C1 segment of cervical spinal cord (tissue), 14 donors: ENCODE measurements at regions not wholly inside any gene's neighbourhood (a gene's known extent, or its start where the extent isn't known, plus 50 kb on each side); places are given as distances from the start of the nearest gene placed in this dataset.

ENCODE experiments used
- DNase-seq, 14 donors: peaks; one replicate each; lab custom pipeline; 2025; lab: John Stamatoyannopoulos, UW

DNA sequence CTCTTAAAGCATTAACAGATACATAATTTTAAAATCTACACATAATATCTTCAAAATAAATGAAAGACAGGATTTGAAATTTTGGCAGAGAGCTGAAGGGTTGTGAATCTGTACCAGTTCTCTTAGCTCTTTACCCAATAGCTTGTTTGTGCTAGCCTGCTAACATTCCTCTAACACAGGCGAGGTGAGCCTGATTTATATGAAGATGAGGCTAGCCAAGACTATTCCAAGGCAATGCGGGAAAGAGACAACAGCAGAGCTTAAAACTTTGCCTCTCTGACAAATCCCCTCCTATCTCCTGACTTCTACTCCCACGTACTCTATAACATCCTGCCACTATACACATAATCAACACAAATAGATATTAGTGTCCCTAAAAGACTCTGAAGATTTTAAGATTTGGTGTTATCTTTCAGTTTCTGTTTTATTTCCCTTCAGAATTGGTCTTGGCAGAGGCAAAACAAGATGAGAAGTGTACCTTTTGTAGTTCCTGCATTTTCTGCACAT, 745.6 kb upstream of the ZNF608 start:
- no peak for DNase-seq

DNA sequence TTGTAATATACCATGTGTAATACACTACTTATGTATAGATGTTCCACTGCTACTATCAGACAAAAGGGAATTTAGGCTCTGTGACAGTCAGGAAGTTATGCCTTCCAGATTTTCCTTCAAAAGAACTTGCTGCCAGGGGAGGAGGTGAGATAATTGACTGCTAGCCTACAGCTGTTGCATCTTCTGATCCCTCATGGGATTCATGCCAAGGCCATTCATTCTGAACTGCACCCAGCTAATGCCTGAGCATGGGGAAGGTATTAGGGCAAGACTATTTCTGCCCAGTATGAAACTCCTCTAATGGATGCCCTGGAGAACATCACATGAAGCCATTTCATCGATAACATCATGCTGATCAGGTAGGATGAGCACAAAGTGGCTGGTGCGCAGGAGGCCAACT, 746.5 kb upstream of the ZNF608 start:
- DNase-seq: no peak

DNA sequence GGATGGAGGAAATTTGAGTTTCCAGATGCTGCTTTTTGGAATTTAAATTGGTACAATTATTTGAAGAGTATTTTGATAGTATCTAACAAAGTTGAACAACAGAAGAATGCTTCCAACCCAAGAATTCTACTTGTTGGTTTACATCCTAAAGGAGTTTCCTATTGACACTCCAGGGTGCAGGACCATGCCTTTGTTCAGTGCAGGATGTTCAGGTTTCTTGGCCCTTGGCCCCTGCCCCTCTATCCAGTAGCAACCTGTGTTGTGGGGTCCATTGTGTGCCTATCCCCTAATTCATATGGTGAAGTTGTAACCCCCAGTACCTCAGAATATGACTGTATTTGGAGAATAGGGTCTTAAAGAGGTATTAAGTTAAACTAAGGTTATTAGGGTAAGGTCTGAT, 750.0 kb upstream of the ZNF608 start:
- no peak for DNase-seq

DNA sequence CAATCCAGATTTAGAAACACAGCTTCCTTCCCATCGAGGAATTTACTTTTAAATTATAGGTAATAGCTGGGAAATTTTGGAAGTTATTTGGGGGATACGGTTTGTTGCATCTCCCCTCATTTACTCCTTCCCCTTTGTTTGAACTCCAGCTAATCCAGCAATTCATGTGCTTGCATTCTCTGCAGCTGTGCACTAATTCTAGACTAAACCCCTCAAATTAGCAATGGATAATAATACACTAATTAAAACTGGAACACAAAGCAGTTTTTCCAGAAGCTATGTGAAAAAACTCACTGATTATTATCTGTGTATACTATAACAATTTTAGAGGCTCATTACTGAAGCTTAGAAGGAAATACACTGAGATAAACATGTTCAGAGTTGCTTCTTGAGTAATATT, 751.2 kb upstream of the ZNF608 start:
- no peak for DNase-seq

DNA sequence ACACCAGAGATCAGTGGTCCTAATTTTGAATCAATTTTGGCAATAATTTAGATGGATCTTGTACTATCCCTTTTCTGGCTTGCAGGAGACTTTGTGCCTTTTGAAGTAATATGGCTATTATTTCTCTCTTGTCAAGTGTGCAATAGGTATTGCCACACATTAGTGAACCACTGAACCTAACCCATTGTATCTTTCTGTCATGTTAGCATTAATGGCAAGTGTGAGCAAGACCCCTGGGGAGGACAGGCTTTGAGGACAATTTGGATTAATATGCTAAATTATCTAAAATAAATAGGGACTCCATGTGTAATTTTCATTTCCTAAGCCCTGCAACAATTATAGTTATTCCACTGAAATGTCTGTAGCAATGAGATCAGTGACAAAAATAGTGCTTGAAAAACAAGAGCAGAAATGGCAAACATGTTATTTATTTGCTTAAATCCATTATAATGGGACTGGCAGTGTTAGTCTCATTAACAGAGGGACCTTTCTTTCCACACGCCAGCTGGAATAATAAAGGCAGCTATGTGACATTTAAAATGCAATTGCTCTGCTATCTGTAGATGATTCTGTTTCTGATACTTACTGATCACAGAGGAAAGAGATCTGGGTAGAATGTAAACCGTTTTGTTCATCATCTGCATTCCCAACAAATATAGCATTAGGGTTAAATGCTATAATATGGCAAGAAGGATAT, 753.3 kb upstream of the ZNF608 start:
- DNase-seq: peak in 1 of 14 donors; percentile 9

DNA sequence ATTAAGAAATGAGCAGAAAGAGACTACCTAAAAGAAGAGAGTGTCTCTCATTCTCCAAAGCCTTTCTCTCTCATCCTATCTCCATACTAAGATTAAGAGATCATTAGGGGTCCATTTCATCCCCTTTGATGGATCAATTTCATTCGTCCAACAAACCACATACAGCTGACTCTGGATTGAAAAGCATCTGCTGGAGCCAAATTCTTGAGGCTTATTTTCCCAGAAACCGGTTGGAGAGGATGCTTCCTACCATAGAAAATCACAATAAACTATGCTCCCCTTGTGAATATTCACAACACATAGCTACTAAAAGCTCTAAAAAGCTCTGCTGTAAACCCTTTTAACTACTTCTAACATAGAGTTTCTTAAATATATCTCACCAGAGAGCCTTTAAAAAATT, 755.0 kb upstream of the ZNF608 start:
- DNase-seq: no peak

DNA sequence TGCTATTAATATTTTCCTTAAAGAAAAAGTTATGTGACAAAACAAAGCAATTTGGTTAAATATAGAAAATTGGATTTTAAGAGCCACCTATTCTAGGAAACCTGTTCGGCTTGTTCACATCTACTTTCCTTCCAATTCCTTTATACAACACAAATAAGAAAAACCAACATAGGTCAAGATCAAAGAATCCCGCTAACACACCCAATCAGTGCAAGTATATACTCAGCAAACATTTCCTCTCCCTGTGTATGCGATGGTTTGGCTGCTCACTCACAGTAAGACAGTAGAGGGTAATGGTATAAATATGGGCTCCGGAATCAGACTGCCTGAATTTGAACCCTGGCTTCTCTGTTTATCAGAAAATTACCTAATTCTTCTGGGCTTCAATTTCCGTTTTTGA, 757.5 kb upstream of the ZNF608 start:
- no peak for DNase-seq

DNA sequence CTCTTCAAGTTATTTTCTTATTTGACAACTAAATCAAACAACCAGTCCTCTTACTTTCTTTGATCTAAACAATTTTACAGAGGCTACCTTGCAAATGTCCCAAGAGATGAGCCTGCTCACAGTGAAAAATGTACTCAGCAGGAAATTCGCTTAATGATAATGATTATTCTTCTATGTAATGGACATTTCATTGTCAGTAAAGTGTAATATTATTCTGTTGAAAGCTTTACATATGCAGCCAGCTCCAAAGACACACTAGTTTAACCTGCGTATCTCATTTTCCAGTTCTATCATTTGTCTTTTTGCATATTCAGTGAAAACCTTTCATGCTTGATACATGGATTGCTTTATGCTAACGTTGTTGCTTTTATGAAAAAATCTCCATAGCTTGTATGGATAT, 758.7 kb upstream of the ZNF608 start:
- no peak for DNase-seq

DNA sequence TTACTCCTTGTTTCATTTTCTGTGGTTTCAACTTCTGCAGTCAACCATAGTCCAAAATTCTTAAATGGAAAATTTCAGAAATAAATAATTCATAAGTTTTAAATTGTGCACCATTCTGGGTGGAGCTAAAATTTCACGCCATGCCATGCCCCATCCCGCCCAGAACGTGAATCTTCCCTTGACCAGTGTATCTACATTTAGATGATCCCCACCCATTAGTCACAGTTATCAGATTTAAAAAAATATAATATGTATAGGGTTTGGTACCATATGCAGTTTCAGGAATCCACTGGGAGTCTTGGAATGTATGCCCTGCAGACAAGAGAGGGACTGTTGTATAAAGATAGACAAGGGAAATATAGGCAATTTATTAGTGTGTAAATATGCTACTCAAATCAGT, 759.7 kb upstream of the ZNF608 start:
- DNase-seq: no peak

DNA sequence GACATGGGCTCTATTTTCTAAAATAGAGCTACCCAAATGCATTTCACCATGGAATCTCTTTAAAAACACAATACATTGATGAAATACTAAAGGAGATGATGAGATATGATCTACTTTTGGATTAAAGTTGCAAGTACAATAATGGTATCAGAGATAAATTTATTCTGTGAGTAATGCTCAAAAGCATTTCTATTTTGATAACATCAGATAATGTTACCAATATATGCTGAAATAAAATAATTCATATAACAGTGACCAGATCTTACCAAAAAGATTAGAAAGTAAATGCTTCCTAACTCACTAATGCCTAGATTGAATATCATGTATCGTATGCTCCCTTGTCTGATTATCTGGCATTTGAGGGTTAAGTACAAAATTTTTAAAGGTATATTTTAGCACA, 761.8 kb upstream of the ZNF608 start:
- no peak for DNase-seq

DNA sequence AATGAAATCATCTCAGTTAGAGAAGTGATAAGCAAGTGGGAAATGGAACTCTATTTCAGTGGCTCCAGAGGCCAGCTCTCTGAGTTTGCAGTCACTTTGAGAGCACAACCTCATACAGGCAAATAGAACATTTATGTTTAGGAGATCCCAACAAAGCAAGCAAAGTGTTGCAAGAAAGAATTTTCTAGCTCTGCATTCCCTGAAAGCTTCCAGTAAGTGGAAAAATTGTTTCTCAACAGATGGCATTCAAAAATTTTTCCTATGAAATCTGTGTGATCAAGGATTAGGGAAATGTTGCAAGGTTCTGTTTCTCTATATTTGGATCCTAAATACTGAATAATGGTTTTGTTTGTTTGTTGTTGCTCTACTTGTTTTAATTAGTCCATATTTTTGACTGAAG, 764.2 kb upstream of the ZNF608 start:
- no peak for DNase-seq

DNA sequence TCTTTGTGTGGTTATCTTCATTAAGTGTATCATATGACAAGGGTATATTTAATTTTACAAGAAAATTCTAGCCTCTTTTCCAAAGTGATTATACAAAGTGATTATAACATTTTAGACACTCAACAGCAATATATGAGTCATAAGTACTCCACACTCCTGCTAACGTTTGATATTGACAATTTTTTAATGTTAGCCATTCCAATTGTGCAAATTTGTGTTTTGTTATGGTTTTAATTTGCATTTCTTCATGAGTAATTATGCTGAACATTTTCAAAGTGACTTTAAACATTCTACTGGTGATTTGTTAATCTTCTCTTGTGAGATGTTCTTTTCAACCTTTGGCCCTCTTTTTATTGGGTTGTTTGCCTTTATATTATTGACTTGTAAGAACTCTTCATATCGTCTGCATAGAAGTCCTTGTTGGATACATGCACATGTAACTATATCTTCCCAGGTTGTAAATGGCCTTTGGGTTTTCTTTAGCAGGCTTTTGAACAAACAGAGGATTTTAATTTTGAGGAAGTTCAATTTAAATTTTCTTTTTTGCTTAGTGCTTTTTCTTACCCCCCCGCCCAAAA, 771.6 kb upstream of the ZNF608 start:
- DNase-seq: no peak

DNA sequence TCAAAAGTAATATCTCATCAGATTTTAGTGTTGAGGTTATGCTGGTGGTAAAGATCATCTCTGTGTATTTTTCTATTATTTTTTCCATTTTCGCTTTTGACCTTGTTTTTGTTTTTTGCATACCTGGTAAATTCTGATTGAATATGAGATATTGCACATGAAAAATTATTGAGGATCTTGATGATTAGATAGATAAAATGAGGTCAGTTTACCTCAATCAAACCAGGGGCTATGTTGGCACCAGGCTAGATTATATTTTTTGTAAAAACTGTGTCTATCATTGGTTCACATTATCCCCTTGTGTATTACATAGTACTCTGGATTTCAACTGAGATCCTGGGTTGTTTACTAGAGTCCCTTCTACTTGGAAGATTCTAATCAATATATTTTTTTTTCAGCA, 774.9 kb upstream of the ZNF608 start:
- DNase-seq: no peak

DNA sequence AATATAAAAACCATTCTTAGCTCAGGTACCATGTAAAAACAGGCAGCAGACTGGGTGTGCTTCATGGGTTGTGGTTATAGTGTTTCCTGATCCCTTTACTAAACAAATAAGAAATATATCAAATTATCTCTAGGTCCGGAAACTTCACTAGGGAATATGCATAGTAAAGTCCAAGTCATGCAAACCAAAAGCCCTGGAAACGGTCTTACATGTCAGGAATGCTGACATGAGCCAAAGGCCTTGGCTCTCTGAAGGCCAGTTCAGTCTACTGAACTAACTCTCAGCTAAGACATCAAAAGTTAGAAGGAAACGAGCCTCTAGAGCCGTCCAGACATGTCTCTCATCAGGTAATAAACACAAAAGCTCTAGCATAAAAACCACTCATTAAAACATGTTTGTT, 778.9 kb upstream of the ZNF608 start:
- DNase-seq: no peak

DNA sequence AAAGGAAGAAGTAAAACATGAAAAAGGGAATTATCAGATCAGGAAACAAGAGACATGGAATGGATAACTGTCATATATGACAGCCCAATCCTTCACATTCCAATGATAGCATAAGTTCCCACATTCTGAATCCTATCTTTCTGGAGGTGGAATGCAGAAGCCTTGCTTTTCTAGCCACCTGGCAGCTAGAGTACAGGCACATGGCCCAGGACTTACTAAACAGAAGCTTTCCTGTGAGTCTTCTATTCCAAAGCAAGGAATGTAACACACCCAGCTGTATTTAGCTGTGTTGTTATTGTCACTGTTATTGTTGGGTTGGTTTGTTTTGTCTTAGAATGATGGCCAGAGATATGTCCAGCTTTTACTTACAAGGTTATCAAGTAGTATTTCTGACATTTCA, 780.5 kb upstream of the ZNF608 start:
- no peak for DNase-seq

DNA sequence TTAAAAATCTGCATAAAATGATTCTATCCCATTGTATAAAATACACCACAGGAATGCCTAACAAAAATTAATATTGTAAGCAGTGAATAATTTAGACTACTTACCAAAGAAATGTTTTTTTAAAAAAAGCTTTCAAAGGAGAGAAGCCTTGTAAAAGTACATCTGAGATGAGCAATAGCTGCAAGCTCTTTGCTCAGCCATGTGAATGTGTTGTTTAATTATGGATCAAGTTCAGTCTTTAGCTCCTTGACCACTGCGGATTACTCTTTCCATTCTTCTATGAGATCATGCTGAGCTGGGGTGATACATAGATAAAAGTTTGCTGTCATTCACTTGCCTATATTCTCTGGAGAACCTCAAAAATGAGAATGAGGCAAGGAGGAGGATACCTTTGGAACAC, 782.4 kb upstream of the ZNF608 start:
- DNase-seq: no peak

DNA sequence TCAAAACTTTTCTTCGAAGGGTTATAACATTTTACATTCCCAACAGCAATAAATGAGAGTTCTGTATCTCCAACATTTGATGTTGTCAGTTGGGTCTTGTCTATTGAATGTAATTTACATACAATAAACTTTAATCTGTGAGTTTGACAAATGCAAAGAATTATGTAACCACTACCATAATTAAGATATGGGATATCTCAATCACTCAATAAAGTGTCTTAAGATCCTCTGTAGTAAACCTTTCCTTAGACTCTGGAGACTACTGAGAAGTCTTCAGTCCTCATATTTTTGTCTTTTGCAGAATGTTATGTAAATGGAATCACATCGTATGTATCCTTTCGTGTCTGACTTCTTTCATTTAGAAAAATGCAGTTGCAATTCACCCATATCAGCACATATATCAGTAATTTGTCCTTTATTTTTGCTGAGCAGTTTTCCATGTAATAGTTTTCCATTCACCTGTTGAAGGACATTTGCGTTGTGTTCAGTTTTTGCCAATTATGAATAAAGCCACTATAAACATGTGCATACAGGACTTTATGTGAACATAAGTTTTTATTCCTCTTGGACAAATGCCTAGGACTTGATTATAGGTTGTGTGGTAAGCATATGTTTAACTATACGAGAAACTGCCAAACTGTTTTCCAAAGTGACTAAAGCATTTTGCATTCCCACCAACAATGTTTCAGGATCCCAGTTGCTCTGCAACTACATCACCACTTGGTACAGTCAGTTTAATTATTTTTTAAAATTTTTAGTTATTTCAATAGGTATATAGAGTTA, 784.6 kb upstream of the ZNF608 start:
- DNase-seq: no peak

DNA sequence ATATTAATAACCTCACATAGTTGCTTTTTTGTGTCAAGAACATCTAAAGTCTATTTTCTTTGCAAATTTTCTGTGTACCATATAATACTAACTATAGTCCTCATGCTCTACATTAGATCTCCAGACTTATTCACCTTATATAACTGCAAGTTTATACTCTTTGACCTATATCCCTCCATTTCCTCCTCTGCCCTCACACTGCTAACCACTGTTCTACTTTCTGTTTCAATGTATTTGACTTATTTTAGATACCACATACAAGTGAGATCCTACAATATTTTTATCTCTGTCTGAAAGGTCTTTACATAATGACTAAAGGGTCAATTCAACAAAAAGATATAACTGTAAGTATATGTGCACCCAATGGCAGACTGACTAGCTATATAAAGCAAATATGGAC, 789.7 kb upstream of the ZNF608 start:
- no peak for DNase-seq

DNA sequence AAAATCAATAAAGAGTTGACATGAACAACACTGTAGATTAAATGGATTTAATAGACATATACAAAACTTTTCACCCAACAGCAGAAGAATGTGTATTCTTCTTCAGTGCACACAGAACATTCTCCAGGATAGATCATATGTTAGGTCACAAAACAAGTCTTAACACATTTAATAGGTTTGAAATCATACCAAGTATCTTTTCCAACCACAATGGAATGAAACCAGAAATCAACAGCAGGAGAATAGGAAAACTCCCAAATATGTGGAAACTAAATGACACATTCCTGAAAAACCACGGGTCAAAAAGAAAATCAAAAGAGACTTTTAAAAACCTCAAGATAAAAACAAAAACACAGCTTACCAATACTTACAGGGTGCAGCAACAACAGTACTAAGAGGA, 790.1 kb upstream of the ZNF608 start:
- no peak for DNase-seq

DNA sequence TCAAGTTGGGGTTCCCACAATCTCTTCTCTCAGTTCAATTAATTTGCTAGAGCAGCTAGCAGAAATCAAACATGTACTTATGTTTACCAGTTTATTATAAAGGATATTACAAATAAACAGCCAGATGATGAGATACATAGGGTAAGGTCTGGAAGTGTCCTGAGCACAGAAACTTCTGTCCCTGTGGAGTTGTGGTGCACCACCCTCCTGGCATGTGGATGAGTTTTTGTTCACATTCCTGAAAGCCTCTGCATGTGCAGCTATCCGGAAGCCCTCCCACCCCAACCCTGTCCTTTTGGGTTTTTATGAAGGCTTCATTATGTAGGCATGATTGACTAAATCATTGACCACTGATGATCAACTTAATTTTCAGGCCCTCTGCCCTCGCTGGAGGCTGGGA, 791.2 kb upstream of the ZNF608 start:
- DNase-seq: no peak

DNA sequence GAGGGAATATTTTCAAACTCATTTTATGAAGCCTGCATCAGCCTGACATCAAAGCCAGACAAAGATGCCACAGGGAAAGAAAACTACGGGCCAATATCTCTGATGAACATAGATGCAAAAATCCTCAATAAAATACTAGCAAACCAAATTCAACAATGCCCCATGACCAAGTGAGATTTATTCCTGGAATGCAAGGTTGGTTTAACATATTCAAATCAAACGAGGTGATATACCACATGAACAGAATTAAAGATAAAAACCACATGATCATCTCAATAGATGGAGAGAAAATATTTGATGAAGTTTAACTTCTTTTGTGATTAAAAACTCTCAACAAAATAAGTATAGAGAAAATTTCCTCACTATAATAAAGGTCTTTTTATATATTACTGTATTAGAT, 792.0 kb upstream of the ZNF608 start:
- DNase-seq: no peak

DNA sequence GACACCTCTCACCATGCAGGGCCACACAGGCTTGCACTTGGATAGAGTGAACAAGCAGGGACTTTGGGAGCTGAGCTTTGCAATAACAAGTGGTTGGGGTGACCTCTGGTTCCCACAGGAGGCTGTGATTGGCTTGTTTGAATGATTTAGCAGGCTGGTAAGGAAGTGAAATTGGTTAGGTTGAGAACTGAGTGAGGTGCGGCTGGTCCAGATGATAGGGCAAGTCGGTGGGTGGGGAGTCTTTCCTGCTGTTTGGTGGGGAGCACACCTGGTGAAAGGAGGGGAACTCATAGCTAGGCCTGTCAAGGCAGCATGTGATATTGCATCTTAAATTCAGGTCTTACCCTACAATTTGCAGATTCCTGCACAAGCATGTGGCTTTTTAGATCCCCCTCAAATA, 794.6 kb upstream of the ZNF608 start:
- no peak for DNase-seq

DNA sequence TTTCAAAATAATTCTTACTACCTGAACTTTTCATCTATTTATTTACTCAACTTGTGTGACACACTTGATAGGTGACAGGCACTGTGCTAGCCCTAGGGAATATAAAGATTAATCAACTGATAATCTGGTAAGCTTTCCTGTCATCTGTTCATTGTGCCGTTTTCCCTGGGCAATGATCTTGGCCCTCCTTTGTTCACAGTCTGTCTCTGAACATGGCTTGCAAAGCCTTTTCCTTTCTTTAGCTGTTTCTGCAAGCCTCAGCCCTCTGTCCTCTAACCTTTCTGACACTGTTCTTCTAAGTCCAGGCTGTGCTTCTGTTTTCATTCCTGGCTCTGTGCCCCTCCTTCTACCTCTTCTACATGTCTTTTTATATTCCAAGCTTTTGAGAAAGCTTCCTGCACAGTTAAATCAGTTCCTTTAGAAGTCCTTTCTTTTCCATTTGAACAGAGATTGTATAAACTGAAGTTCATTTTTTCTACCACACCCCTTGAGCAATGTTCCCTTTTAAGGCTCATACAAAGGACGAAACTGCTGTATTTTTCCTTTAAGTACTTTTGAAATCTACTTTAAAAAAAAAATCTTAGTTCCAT, 803.0 kb upstream of the ZNF608 start:
- DNase-seq: peak in 1 of 14 donors; percentile 7
